Hepatocyte (in vitro differentiated cells): ENCODE measurements at regions not wholly inside any gene's neighbourhood (a gene's known extent, or its start where the extent isn't known, plus 50 kb on each side); places are given as distances from the start of the nearest gene placed in this dataset.
A peak's percentile ranks its signal among the peaks of the same experiment; 100 is the strongest.

Experiments used
- DNase-seq: peaks from one replicate; pipeline ENCODE4 v3.0.0-alpha.2; 2016; ENCODE audit warnings: low spot score
- H2AFZ ChIP-seq: fragments of 200-600 bp; sonication (generic); 2 replicates; pipeline ENCODE4 v1.6.0; 2016; ENCODE audit warnings: antibody characterized with exemption, mild to moderate bottlenecking
- H3K27ac ChIP-seq: fragments of 200-600 bp; sonication (generic); 2 replicates; pipeline ENCODE4 v1.5.1; 2016; ENCODE audit warnings: mild to moderate bottlenecking
- H3K27me3 ChIP-seq: fragments of 200-600 bp; sonication (generic); 2 replicates; pipeline ENCODE4 v1.6.1; 2016
- H3K36me3 ChIP-seq: fragments of 200-600 bp; sonication (generic); replicated peaks from 2 replicates; pipeline ENCODE4 v1.5.1; 2016; ENCODE audit warnings: low read depth; ENCODE audit not compliant: insufficient read depth
- H3K4me1 ChIP-seq: fragments of 200-600 bp; sonication (generic); 2 replicates; pipeline ENCODE4 v1.5.1; 2016; ENCODE audit warnings: mild to moderate bottlenecking, moderate library complexity; ENCODE audit not compliant: insufficient read depth
- H3K4me2 ChIP-seq: fragments of 200-600 bp; sonication (generic); 2 replicates; pipeline ENCODE4 v1.6.0; 2016
- H3K4me3 ChIP-seq: fragments of 200-600 bp; sonication (generic); 2 replicates; pipeline ENCODE4 v1.5.1; 2016; ENCODE audit warnings: mild to moderate bottlenecking
- H3K79me2 ChIP-seq: fragments of 200-600 bp; sonication (generic); 2 replicates; pipeline ENCODE4 v1.6.0; 2017; ENCODE audit warnings: mild to moderate bottlenecking
- H3K9me2 ChIP-seq: fragments of 200-600 bp; sonication (generic); replicated peaks from 2 replicates; pipeline ENCODE4 v1.6.0; 2017; ENCODE audit warnings: mild to moderate bottlenecking; ENCODE audit not compliant: insufficient read depth
- H3K9me3 ChIP-seq: fragments of 200-600 bp; sonication (generic); 2 replicates; pipeline ENCODE4 v1.5.1; 2016; ENCODE audit warnings: low read depth, mild to moderate bottlenecking
- H4K20me1 ChIP-seq: fragments of 200-600 bp; sonication (generic); 2 replicates; pipeline ENCODE4 v1.6.0; 2016; ENCODE audit warnings: mild to moderate bottlenecking; ENCODE audit not compliant: insufficient read depth, poor library complexity, severe bottlenecking
- EZH2 ChIP-seq: fragments of 200-600 bp; sonication (generic); IDR thresholded peaks from 2 replicates; pipeline ENCODE4 v1.6.1; 2016; ENCODE audit warnings: antibody characterized with exemption, mild to moderate bottlenecking, borderline replicate concordance
- EZH2phosphoT487 ChIP-seq: fragments of 200-600 bp; sonication (generic); IDR thresholded peaks from one replicate; pipeline ENCODE4 v1.6.1; 2018; ENCODE audit warnings: antibody characterized with exemption, mild to moderate bottlenecking, low read depth, moderate library complexity; ENCODE audit not compliant: unreplicated experiment, severe bottlenecking
- WGBS: methylation state at CpG from one replicate; pipeline ENCODE4 v1.1.6; 2016; ENCODE audit warnings: low lambda C conversion rate; ENCODE audit errors: missing lambda C conversion rate; 5-methylcytosine and 5-hydroxymethylcytosine counted together
- TF ChIP-seq, protein P1 (sequence below): fragments of 200-600 bp; sonication (generic); IDR thresholded peaks from 2 replicates; pipeline ENCODE4 v1.5.1; 2016; ENCODE audit warnings: antibody characterized with exemption, mild to moderate bottlenecking; ENCODE audit not compliant: poor library complexity

- H3K27ac ChIP-seq = no peak overlapping the region
- H3K4me2 ChIP-seq = no peak overlapping the region
- H3K4me3 ChIP-seq = no peak overlapping the region
- WGBS = 93% methylated on average over 4 of the region's 4 CpGs
- H3K9me3 ChIP-seq = no peaks in the 10 kb centered on the region
- no peaks in the 10 kb centered on the region for H3K9me2 ChIP-seq
- H3K36me3 ChIP-seq = no peaks in the 10 kb centered on the region
- no peak for TF ChIP-seq EZH2
- TF ChIP-seq EZH2phosphoT487 = no peak
- TF ChIP-seq, protein P1, sequence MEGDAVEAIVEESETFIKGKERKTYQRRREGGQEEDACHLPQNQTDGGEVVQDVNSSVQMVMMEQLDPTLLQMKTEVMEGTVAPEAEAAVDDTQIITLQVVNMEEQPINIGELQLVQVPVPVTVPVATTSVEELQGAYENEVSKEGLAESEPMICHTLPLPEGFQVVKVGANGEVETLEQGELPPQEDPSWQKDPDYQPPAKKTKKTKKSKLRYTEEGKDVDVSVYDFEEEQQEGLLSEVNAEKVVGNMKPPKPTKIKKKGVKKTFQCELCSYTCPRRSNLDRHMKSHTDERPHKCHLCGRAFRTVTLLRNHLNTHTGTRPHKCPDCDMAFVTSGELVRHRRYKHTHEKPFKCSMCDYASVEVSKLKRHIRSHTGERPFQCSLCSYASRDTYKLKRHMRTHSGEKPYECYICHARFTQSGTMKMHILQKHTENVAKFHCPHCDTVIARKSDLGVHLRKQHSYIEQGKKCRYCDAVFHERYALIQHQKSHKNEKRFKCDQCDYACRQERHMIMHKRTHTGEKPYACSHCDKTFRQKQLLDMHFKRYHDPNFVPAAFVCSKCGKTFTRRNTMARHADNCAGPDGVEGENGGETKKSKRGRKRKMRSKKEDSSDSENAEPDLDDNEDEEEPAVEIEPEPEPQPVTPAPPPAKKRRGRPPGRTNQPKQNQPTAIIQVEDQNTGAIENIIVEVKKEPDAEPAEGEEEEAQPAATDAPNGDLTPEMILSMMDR = no peak
- no peaks in the 10 kb centered on the region for H4K20me1 ChIP-seq
- no peak for DNase-seq
- no peaks in the 10 kb centered on the region for H3K4me1 ChIP-seq
- no peaks in the 10 kb centered on the region for H3K27me3 ChIP-seq
- no peak overlapping the region for H2AFZ ChIP-seq
- H3K79me2 ChIP-seq = no peaks in the 10 kb centered on the region
Measured at GRCh38 chr15:47493357-47494247, 223.7 kb upstream of the SEMA6D start.

- 85% methylated on average over 5 of the region's 5 CpGs for WGBS
- TF ChIP-seq EZH2phosphoT487 (no peak), EZH2 (no peak)
- TF ChIP-seq, protein P1 = peak; percentile 4
- no peaks in the 10 kb centered on the region for H3K27me3 ChIP-seq
- no peaks in the 10 kb centered on the region for H4K20me1 ChIP-seq
- no peak overlapping the region for H3K27ac ChIP-seq
- H3K4me2 ChIP-seq = no peak overlapping the region
- no peaks in the 10 kb centered on the region for H3K36me3 ChIP-seq
- no peak for DNase-seq
- no peaks in the 10 kb centered on the region for H3K9me3 ChIP-seq
- H3K79me2 ChIP-seq = no peaks in the 10 kb centered on the region
- H3K4me1 ChIP-seq = no peaks in the 10 kb centered on the region
- no peaks in the 10 kb centered on the region for H3K9me2 ChIP-seq
- H2AFZ ChIP-seq = no peak overlapping the region
- H3K4me3 ChIP-seq = no peak overlapping the region
Measured at GRCh38 chr15:47496343-47497185, 220.7 kb upstream of the SEMA6D start.

DNA sequence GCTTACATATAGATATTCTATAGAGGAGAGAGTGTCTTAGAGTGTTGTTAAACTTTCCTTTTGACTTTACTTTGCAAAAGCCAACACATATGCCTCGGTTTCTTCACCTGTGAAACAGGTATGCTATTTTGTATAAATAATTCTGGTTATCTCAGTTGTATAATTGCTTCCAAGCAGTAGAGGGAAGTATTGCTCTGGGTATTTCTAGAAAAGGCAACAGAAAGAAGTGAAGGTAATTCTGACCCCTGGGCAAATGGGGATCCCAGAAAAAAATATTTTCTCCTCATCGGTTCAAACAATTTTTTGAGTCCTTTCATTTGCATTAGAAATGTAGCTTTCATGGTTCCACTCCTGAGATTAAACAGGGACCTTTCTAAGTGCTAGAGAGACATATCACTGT lies 216.5 kb upstream of the SEMA6D start:
- Histone ChIP-seq H3K4me2 (no peak overlapping the region), H3K4me3 (no peak overlapping the region), H3K36me3 (no peaks in the 10 kb centered on the region), H3K27me3 (no peaks in the 10 kb centered on the region), H2AFZ (no peak overlapping the region), H3K9me3 (no peaks in the 10 kb centered on the region), H4K20me1 (no peaks in the 10 kb centered on the region), H3K9me2 (no peaks in the 10 kb centered on the region), H3K79me2 (no peaks in the 10 kb centered on the region), H3K4me1 (no peaks in the 10 kb centered on the region), H3K27ac (no peak overlapping the region)
- TF ChIP-seq EZH2phosphoT487 (no peak), EZH2 (no peak)
- TF ChIP-seq, protein P1 = no peak
- DNase-seq = no peak
- WGBS = 77% methylated on average over 2 of the region's 2 CpGs
